ENCODE measurements at regions not wholly inside any gene's neighbourhood (a gene's known extent, or its start where the extent isn't known, plus 50 kb on each side); places are given as distances from the start of the nearest gene placed in this dataset.

DNA sequence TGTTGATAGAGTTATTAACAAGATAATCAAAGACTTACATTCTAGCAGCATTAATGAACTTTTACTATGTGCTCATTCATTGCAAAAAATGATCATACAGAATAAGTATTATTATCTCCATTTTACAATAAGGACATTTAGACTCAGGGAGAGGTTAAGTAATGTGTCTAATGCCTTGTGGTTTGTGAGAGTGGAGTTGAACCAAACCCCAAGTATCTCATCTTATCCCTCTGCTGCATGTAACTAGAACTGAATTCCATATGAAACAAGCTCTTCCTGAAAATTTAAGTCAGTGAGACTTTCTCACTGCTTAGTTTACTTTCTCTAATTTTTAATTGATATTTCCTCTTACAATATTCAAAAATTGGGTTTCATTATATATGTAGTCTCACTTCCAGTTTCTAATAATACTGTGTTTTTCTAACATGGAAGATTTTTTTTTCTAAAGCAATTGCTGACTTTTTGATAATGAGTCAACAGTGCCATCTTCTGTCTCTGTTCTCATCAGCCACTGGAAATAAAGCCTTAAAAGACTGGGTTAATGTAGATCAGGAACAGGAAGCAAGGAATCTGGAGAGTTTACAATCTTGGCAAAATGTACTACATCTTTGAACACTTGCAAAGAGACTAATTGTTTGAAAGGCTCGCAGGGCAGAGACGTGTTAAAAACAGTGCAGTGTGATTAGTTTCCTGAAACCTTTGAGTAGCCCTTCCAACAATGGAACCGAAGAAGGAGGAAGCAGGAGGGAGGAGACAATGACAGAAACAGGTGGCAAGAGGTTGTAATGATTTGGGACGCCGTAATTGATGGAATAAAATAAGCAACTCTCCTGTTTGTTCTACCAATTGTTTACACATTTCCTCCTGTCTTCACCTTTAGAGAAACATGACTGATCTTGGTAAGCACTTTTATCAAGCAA, 567.6 kb downstream of the MRPL39 start:
- H3K4me1 ChIP-seq (ENCODE audit: control insufficient read depth, insufficient read depth, low read length), result no peaks in the 10 kb centered on the region
- no peak overlapping the region for H3K9ac ChIP-seq (ENCODE audit: low read depth, low read length)
- no peak overlapping the region for H3K4me3 ChIP-seq (ENCODE audit: low read length)
- no peaks in the 10 kb centered on the region for H3K36me3 ChIP-seq (ENCODE audit: insufficient read depth, low read length)
- no peak overlapping the region for H3K4me2 ChIP-seq (ENCODE audit: low read length)
- H3K27me3 ChIP-seq (ENCODE audit: control insufficient read depth, insufficient read depth, low read length), result no peaks in the 10 kb centered on the region
- no peaks in the 10 kb centered on the region for H3K9me3 ChIP-seq (replicated peaks; ENCODE audit: low read length)

- Histone ChIP-seq H3K9me3 (replicated peaks; ENCODE audit: low read length) (no peaks in the 10 kb centered on the region), H3K4me2 (ENCODE audit: low read length) (no peak overlapping the region), H3K27me3 (ENCODE audit: control insufficient read depth, insufficient read depth, low read length) (no peaks in the 10 kb centered on the region), H3K9ac (ENCODE audit: low read depth, low read length) (no peak overlapping the region), H3K4me1 (ENCODE audit: control insufficient read depth, insufficient read depth, low read length) (no peaks in the 10 kb centered on the region), H3K4me3 (ENCODE audit: low read length) (no peak overlapping the region), H3K36me3 (ENCODE audit: insufficient read depth, low read length) (no peaks in the 10 kb centered on the region)
Measured at GRCh38 chr21:25036775-25037174, 570.5 kb downstream of the MRPL39 start.

GRCh38 chr21:25031750-25032149, 575.5 kb downstream of the MRPL39 start:
- no peak overlapping the region for H3K9ac ChIP-seq (ENCODE audit: low read depth, low read length)
- no peak overlapping the region for H3K4me2 ChIP-seq (ENCODE audit: low read length)
- H3K4me3 ChIP-seq (ENCODE audit: low read length), result no peak overlapping the region
- H3K27me3 ChIP-seq (ENCODE audit: control insufficient read depth, insufficient read depth, low read length), result no peaks in the 10 kb centered on the region
- H3K4me1 ChIP-seq (ENCODE audit: control insufficient read depth, insufficient read depth, low read length), result no peaks in the 10 kb centered on the region
- H3K9me3 ChIP-seq (replicated peaks; ENCODE audit: low read length), result no peaks in the 10 kb centered on the region
- H3K36me3 ChIP-seq (ENCODE audit: insufficient read depth, low read length), result no peaks in the 10 kb centered on the region

DNA sequence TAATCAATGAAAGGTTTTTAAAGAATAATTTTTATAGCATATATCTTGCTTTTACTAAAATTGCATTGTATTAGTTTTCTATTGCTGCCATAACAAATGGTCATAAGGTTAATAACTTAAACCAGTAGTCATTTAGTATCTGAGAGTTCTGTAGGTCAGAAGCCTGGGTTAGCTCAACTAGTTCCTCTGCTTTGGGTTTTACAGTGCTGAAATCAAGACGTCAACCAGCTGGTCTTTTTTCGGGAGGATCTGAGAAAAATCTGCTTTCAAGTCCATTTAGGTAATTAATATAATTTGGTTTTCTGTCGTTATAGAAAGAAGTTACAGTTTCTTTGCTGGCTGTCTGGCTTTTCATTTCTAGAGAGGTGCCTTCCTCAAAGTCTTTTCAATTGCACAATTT, 577.7 kb downstream of the MRPL39 start:
- Histone ChIP-seq H3K4me3 (ENCODE audit: low read length) (no peak overlapping the region), H3K9me3 (replicated peaks; ENCODE audit: low read length) (no peaks in the 10 kb centered on the region), H3K9ac (ENCODE audit: low read depth, low read length) (no peak overlapping the region), H3K4me1 (ENCODE audit: control insufficient read depth, insufficient read depth, low read length) (no peaks in the 10 kb centered on the region), H3K4me2 (ENCODE audit: low read length) (no peak overlapping the region), H3K27me3 (ENCODE audit: control insufficient read depth, insufficient read depth, low read length) (no peaks in the 10 kb centered on the region), H3K36me3 (ENCODE audit: insufficient read depth, low read length) (no peaks in the 10 kb centered on the region)

DNA sequence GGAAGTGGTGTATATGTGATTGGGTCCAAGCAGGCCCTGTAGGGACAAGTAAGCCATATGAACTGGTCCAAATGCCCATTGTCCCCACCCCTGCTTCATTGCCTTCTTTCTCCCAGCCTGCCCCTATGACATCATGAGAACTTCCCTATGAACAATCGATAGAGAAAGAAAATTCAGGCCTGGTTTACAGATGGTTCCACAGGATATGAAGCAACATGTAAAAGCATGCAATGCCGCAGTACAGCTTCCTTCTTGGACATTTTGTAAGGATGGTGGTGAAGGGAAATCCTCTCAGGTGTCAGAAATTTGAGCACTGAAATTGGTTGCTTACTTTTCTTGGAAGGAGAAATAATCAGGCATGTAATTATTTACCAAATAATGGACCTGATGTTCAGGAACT, 581.7 kb downstream of the MRPL39 start:
- Histone ChIP-seq H3K27me3 (ENCODE audit: control insufficient read depth, insufficient read depth, low read length) (no peaks in the 10 kb centered on the region), H3K4me2 (ENCODE audit: low read length) (no peak overlapping the region), H3K9ac (ENCODE audit: low read depth, low read length) (no peak overlapping the region), H3K9me3 (replicated peaks; ENCODE audit: low read length) (peaks cover 4% of the 10 kb centered on the region), H3K4me1 (ENCODE audit: control insufficient read depth, insufficient read depth, low read length) (no peaks in the 10 kb centered on the region), H3K4me3 (ENCODE audit: low read length) (no peak overlapping the region), H3K36me3 (ENCODE audit: insufficient read depth, low read length) (no peaks in the 10 kb centered on the region)

DNA sequence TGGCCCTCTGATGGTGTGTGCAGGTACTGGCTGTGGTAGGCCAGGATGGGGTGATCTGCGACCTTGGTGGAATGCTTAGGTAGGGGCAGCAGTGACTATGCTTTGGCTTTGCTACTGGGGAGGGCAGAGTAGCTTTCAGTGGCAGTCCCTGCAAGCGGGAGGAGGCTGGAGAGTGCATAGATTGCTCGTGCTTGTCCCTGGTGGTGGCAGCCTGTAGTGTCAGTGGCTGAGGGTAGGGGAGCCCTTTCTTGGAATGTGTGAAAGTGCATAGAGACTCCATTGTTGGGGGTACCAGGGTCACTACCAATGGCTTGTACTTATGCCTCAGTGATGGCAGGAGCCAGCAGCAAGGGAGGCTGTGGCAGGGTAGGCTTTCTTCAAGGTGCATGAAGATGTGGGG, 582.6 kb downstream of the MRPL39 start:
- Histone ChIP-seq H3K4me3 (ENCODE audit: low read length) (no peak overlapping the region), H3K4me2 (ENCODE audit: low read length) (no peak overlapping the region), H3K27me3 (ENCODE audit: control insufficient read depth, insufficient read depth, low read length) (no peaks in the 10 kb centered on the region), H3K9me3 (replicated peaks; ENCODE audit: low read length) (peaks cover 4% of the 10 kb centered on the region), H3K9ac (ENCODE audit: low read depth, low read length) (no peak overlapping the region), H3K36me3 (ENCODE audit: insufficient read depth, low read length) (no peaks in the 10 kb centered on the region), H3K4me1 (ENCODE audit: control insufficient read depth, insufficient read depth, low read length) (no peaks in the 10 kb centered on the region)

GRCh38 chr21:25005388-25005787, 601.9 kb downstream of the MRPL39 start:
- no peaks in the 10 kb centered on the region for H3K9me3 ChIP-seq (replicated peaks; ENCODE audit: low read length)
- H3K4me3 ChIP-seq (ENCODE audit: low read length), result no peak overlapping the region
- H3K27me3 ChIP-seq (ENCODE audit: control insufficient read depth, insufficient read depth, low read length), result no peaks in the 10 kb centered on the region

DNA sequence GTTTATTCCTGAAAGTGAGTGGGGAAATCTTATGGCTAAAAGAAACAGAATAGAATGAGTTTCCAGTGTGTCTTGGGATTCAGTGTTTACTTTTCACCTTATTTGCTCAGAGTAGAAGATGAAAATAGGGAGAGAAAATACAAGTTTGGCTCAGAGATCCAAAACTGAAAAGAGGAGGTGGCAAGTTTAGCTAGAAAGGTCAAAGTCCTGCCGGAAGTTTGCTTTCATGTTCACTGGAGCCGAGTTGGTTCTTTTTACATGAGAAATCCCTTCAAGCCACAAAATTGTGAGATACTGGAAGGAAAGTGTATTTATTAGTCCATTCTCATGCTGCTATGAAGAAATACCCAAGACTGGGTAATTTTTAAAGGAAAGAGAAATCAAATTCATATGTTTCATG, 604.6 kb downstream of the MRPL39 start:
- Histone ChIP-seq H3K36me3 (ENCODE audit: insufficient read depth, low read length) (no peaks in the 10 kb centered on the region), H3K27me3 (ENCODE audit: control insufficient read depth, insufficient read depth, low read length) (no peaks in the 10 kb centered on the region), H3K9ac (ENCODE audit: low read depth, low read length) (no peak overlapping the region), H3K4me3 (ENCODE audit: low read length) (no peak overlapping the region), H3K4me1 (ENCODE audit: control insufficient read depth, insufficient read depth, low read length) (no peaks in the 10 kb centered on the region), H3K4me2 (ENCODE audit: low read length) (no peak overlapping the region), H3K9me3 (replicated peaks; ENCODE audit: low read length) (no peaks in the 10 kb centered on the region)

More at GRCh38 chr21:25005388-25005787, 601.9 kb downstream of the MRPL39 start:
- no peak overlapping the region for H3K4me2 ChIP-seq (ENCODE audit: low read length)
- no peaks in the 10 kb centered on the region for H3K36me3 ChIP-seq (ENCODE audit: insufficient read depth, low read length)
- no peak overlapping the region for H3K9ac ChIP-seq (ENCODE audit: low read depth, low read length)
- H3K4me1 ChIP-seq (ENCODE audit: control insufficient read depth, insufficient read depth, low read length), result no peaks in the 10 kb centered on the region

DNA sequence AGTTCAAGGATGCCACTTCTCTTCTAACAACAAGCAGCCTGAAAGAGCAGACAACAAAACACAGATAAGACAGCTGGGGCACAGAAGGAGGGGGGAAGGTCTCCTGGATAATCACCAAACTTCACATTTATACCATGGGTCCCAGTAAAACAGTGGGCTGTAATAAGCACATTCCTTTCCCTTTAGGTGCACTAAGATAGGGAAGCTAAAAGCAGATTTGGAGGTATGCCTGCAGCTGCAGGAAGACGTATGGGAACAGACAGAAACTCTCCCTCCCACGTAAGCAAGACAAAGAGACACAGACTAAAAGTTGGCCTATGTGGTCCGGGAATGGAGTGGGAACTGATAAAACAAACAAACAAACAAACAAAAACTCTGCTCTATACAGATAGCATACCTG, 612.1 kb downstream of the MRPL39 start:
- no peaks in the 10 kb centered on the region for H3K9me3 ChIP-seq (replicated peaks; ENCODE audit: low read length)
- H3K36me3 ChIP-seq (ENCODE audit: insufficient read depth, low read length), result no peaks in the 10 kb centered on the region
- H3K27me3 ChIP-seq (ENCODE audit: control insufficient read depth, insufficient read depth, low read length), result no peaks in the 10 kb centered on the region
- H3K4me2 ChIP-seq (ENCODE audit: low read length), result no peak overlapping the region
- H3K4me1 ChIP-seq (ENCODE audit: control insufficient read depth, insufficient read depth, low read length), result no peaks in the 10 kb centered on the region
- no peak overlapping the region for H3K4me3 ChIP-seq (ENCODE audit: low read length)
- no peak overlapping the region for H3K9ac ChIP-seq (ENCODE audit: low read depth, low read length)

DNA sequence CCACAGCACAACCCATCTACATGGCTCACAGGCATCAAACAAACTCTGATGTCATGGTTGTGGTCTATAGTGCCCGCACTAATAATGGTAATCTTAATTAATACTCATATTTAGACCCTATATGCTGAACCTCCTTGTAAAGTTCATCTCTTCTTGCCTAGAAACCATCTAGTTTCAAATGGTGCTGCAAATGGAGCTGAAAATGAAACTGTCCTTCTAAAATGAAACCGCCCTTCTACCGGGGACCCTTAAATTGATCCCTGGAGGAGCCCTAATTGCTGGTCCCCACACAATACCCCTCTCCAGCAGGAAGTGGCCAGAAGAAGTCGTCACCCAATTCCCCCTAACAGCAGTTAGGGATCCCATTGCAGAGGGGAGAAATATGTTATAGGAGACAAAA, 612.6 kb downstream of the MRPL39 start:
- Histone ChIP-seq H3K9ac (ENCODE audit: low read depth, low read length) (no peak overlapping the region), H3K4me1 (ENCODE audit: control insufficient read depth, insufficient read depth, low read length) (no peaks in the 10 kb centered on the region), H3K4me3 (ENCODE audit: low read length) (no peak overlapping the region), H3K9me3 (replicated peaks; ENCODE audit: low read length) (no peaks in the 10 kb centered on the region), H3K36me3 (ENCODE audit: insufficient read depth, low read length) (no peaks in the 10 kb centered on the region), H3K4me2 (ENCODE audit: low read length) (no peak overlapping the region), H3K27me3 (ENCODE audit: control insufficient read depth, insufficient read depth, low read length) (no peaks in the 10 kb centered on the region)

GRCh38 chr21:24989516-24989915, 617.8 kb downstream of the MRPL39 start:
- no peaks in the 10 kb centered on the region for H3K9me3 ChIP-seq (replicated peaks; ENCODE audit: low read length)
- no peak overlapping the region for H3K4me3 ChIP-seq (ENCODE audit: low read length)

DNA sequence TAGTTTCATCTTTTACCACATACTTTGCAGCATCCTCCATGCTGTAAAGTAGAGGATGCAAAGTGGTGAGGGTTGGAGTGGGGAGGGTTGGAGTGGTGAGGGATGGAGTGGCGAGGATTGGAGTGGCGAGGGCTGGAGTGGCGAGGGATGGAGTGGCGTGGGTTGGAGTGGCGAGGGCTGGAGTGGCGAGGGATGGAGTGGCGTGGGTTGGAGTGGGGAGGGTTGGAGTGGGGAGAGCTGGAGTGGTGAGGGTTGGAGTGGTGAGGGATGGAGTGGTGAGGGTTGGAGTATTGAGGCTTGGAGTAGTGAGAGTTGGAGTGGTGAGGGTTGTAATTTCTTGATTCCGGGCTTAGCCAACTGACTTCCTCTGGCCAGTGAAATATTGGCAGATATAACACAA, 618.3 kb downstream of the MRPL39 start:
- Histone ChIP-seq H3K4me1 (ENCODE audit: control insufficient read depth, insufficient read depth, low read length) (no peaks in the 10 kb centered on the region), H3K4me2 (ENCODE audit: low read length) (no peak overlapping the region), H3K9ac (ENCODE audit: low read depth, low read length) (no peak overlapping the region), H3K27me3 (ENCODE audit: control insufficient read depth, insufficient read depth, low read length) (no peaks in the 10 kb centered on the region), H3K9me3 (replicated peaks; ENCODE audit: low read length) (no peaks in the 10 kb centered on the region), H3K36me3 (ENCODE audit: insufficient read depth, low read length) (no peaks in the 10 kb centered on the region), H3K4me3 (ENCODE audit: low read length) (no peak overlapping the region)

More at GRCh38 chr21:24989516-24989915, 617.8 kb downstream of the MRPL39 start:
- Histone ChIP-seq H3K4me1 (ENCODE audit: control insufficient read depth, insufficient read depth, low read length) (no peaks in the 10 kb centered on the region), H3K36me3 (ENCODE audit: insufficient read depth, low read length) (no peaks in the 10 kb centered on the region), H3K4me2 (ENCODE audit: low read length) (no peak overlapping the region), H3K9ac (ENCODE audit: low read depth, low read length) (no peak overlapping the region), H3K27me3 (ENCODE audit: control insufficient read depth, insufficient read depth, low read length) (no peaks in the 10 kb centered on the region)
